ENCODE measurements at regions not wholly inside any gene's neighbourhood (a gene's known extent, or its start where the extent isn't known, plus 50 kb on each side); places are given as distances from the start of the nearest gene placed in this dataset.

DNA sequence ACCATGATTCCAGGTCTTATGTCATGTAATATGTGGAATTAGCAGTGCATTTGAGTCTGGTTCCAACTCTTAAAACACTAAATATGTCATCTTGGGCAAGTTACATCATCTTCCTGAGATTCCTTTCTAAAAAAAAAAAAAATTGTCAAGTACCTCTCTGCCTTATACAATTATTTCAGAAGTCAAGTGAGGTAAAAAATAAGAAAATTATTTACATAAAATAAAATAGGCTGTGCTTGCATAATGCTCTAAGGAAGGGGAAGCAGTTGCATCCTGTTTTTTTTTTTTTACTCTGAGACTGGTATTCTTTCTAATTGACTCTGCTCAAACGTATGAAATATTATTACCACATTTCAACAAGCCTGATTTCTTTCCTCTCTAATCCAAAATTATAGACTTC lies 55.1 kb upstream of the SEMA3A start:
- BruUV-seq (replicated peaks): no TSS peak
- WGBS (ENCODE audit: insufficient coverage, insufficient replicate concordance, low lambda C conversion rate, missing lambda C conversion rate): 0% methylated on average over 1 of the region's 1 CpG
- no peaks in the 10 kb centered on the region; the same call in 2 of the 3 replicates for H3K9me3 ChIP-seq (replicated peaks; ENCODE audit: control insufficient read depth, insufficient read depth, low read length)
- ATAC-seq (no peak), FAIRE-seq (no peak), DNase-seq (ENCODE audit: low read depth, low spot score) (no peak)
- no peaks in the 10 kb centered on the region for H4K20me1 ChIP-seq (ENCODE audit: control insufficient read depth, insufficient read depth)
- ChIA-PET RAD21 (ENCODE audit: unreplicated experiment) (no interaction called here), CTCF (no interaction called here), POLR2A (no interaction called here), SMC1A (ENCODE audit: uncharacterized antibody, unreplicated experiment) (no interaction called here)
- H3K27me3 ChIP-seq (replicated peaks in 1 of 2; ENCODE audit: control insufficient read depth in 2 of 2, insufficient read depth in 2 of 2, low read length in 1 of 2): no peaks in the 10 kb centered on the region
- H3K4me3 ChIP-seq: no peak overlapping the region
- intact Hi-C loops (cut with micrococcal nuclease; ENCODE audit: unreplicated experiment) (loop anchor here (10.0 kb wide), 1 partner anchor 125 kb away; no protein-coding TSS in a partner anchor), in situ Hi-C loops (cut with MboI) (no loop called here)
- TF ChIP-seq TAF1 (IDR thresholded peaks at IDR 0.05; ENCODE audit: borderline replicate concordance, low read depth, low read length) (no peak), ZNF207 (IDR thresholded peaks at IDR 0.05; ENCODE audit: borderline replicate concordance) (no peak), PRDM15 (CRISPR knock-in tag; IDR thresholded peaks at IDR 0.05) (no peak), SUPT20H (IDR thresholded peaks at IDR 0.05; ENCODE audit: borderline replicate concordance, control insufficient read depth, low read depth, low read length) (no peak), ZNF592 (IDR thresholded peaks at IDR 0.05) (no peak), PAX8 (IDR thresholded peaks at IDR 0.05) (no peak), ZNF217 (IDR thresholded peaks at IDR 0.05) (no peak)
- H3K79me2 ChIP-seq (ENCODE audit: control insufficient read depth, insufficient read depth, low read length): no peaks in the 10 kb centered on the region
- no peak overlapping the region for H3K4me2 ChIP-seq (ENCODE audit: control insufficient read depth, insufficient read depth)
- 0 out of 2 replicates have a peak, but pooled peaks cover 4% of the 10 kb centered on the region for H3K4me1 ChIP-seq (ENCODE audit: control insufficient read depth, insufficient read depth, low read length)
- H3K36me3 ChIP-seq (ENCODE audit: control insufficient read depth in 2 of 2, insufficient read depth in 2 of 2, low read length in 1 of 2): no peaks in the 10 kb centered on the region
- no peak overlapping the region for H3K27ac ChIP-seq (ENCODE audit: control insufficient read depth, insufficient read depth)
- no peak overlapping the region for H2AFZ ChIP-seq (ENCODE audit: control insufficient read depth, low read depth, low read length)
- no peak overlapping the region for H3K9ac ChIP-seq (ENCODE audit: control insufficient read depth, insufficient read depth, low read length)

Measured in GM12878 (cell line).